Heart left ventricle (tissue), 16 donors: ENCODE measurements at regions not wholly inside any gene's neighbourhood (a gene's known extent, or its start where the extent isn't known, plus 50 kb on each side); places are given as distances from the start of the nearest gene placed in this dataset.

Experiments
- ATAC-seq, 4 donors: fragments of 200-7000 bp; cut with Tn5 transposase; one replicate each; pipeline ENCODE4 v1.9.1; 2020 to 2022; ENCODE audit warnings: moderate library complexity in 4 of 4, mild to moderate bottlenecking in 3 of 4, moderate number of reproducible peaks in 1 of 4
- DNase-seq, 5 donors: peaks; one replicate each; pipeline ENCODE4 v3.0.0-alpha.2; 2020
- H3K27ac ChIP-seq, 12 donors: fragments of 200-600 bp; sonication (generic) in 4 of 12; one replicate each; pipeline versions ENCODE4 v1.5.0 to v1.8.0; 2016 to 2022; ENCODE audit warnings: mild to moderate bottlenecking in 2 of 12
- H3K27me3 ChIP-seq, 9 donors: fragments of 200-600 bp; sonication (generic) in 2 of 9; one replicate each; pipeline versions ENCODE4 v1.5.1 to v1.8.0; 2016 to 2022; ENCODE audit warnings: mild to moderate bottlenecking in 3 of 9
- H3K36me3 ChIP-seq, 9 donors: fragments of 200-600 bp; sonication (generic) in 2 of 9; one replicate each; pipeline versions ENCODE4 v1.5.0 to v1.8.0; 2018 to 2022; ENCODE audit warnings: mild to moderate bottlenecking in 2 of 9
- H3K4me1 ChIP-seq, 12 donors: fragments of 200-600 bp; sonication (generic) in 4 of 12; one replicate each; pipeline versions ENCODE4 v1.5.0 to v1.8.0; 2016 to 2022; ENCODE audit warnings: mild to moderate bottlenecking in 3 of 12
- H3K4me3 ChIP-seq, 12 donors: fragments of 200-600 bp; sonication (generic) in 4 of 12; one replicate each; pipeline versions ENCODE4 v1.5.0 to v1.8.0; 2017 to 2022; ENCODE audit warnings: mild to moderate bottlenecking in 9 of 12, moderate library complexity in 4 of 12
- H3K9me3 ChIP-seq, 12 donors: fragments of 200-600 bp; sonication (generic) in 4 of 12; one replicate each; pipeline versions ENCODE4 v1.5.0 to v1.8.0; 2016 to 2022; ENCODE audit warnings: mild to moderate bottlenecking in 1 of 12
- CTCF ChIP-seq, 12 donors: fragments of 200-600 bp; sonication (generic) in 4 of 12; IDR thresholded peaks; one replicate each; pipeline versions ENCODE4 v1.5.0 to v1.8.0; 2018 to 2022; ENCODE audit warnings: antibody characterized with exemption in 12 of 12, mild to moderate bottlenecking in 5 of 12
- POLR2A ChIP-seq, 2 donors: fragments of 450-650 bp; IDR thresholded peaks; one replicate each; pipeline ENCODE4 v1.6.1; 2017; ENCODE audit warnings: antibody characterized with exemption in 2 of 2, mild to moderate bottlenecking in 2 of 2, moderate library complexity in 2 of 2
- WGBS, 4 donors: extraction: QIAGEN DNeasy Blood & Tissue Kit in 2 of 4; methylation state at CpG; one replicate each; pipeline versions ENCODE4 v1.1.5 to v1.1.7; 2013 to 2018; 5-methylcytosine and 5-hydroxymethylcytosine counted together
- intact Hi-C, 10 donors: fragments of 100-400 bp; cut with DNase I; formaldehyde crosslinking; loops; one replicate each; pipeline versions ENCODE4 v1.11.1 to v1.14.2; 2022
- donor health status: ischemic (EF 13 %, LVEDD 7.1; RV severe dilation, severe dysfunction).
- donor health status: healthy with polysubstance abuse.
- donor health status: DM: no; HTN: yes; CAD: no.
- donor health status: DM: no; HTN: no; CAD: no.
- donor health status: ischemic (EF 25% LVEDD 6.9; RV normal size, moderate dysfunction).
- donor health status: ischemic (EF 25% LVEDD 5.7; RV mildly dilated, moderate dysfunction).
- donor health status: healthy.
- donor health status: DM: yes; HTN: yes; CAD: no.
- donor health status: ischemic (EF 35%, LVEDD 5.7; RV mildly dilated, moderate dysfunction).
- donor health status: nonischemic (EF 11% LVEDD 7.7; RV severe dilation, severe dysfunction).
- donor health status: DM: yes; HTN: yes; CAD: no.
- donor health status: PGD.
- donor health status: ischemic (EF 29% LVEDD 5.4; RV normal size, mild dysfunction).
- donor health status: nonischemic (EF 23%, LVEDD 6.1; RV moderate dilation, normal function).

- Histone ChIP-seq H3K27ac (no peak overlapping the region), H3K27me3 (no peaks in the 10 kb centered on the region), H3K4me1 (no peaks in the 10 kb centered on the region), H3K4me3 (no peak overlapping the region), H3K36me3 (no peaks in the 10 kb centered on the region), H3K9me3 (no peaks in the 10 kb centered on the region)
- DNase-seq (no peak), ATAC-seq (no peak)
- TF ChIP-seq POLR2A (IDR thresholded peaks at IDR 0.05): no peak
- no peak for TF ChIP-seq CTCF (IDR thresholded peaks at IDR 0.05)
- intact Hi-C loops: no loop called here
- 93 to 99% (median 96%) methylated on average over 3 of the region's 3 CpGs for WGBS, 4 donors
These were observed 101.6 kb upstream of the SOX4 start for GRCh38 chr6:21491955-21492354.

- Histone ChIP-seq H3K9me3 (no peaks in the 10 kb centered on the region), H3K27ac (no peak overlapping the region), H3K27me3 (no peaks in the 10 kb centered on the region), H3K36me3 (no peaks in the 10 kb centered on the region), H3K4me3 (no peak overlapping the region), H3K4me1 (no peaks in the 10 kb centered on the region)
- intact Hi-C loops: no loop called here
- TF ChIP-seq CTCF (IDR thresholded peaks at IDR 0.05) (no peak), POLR2A (IDR thresholded peaks at IDR 0.05) (no peak)
- WGBS, 4 donors: 85 to 90% (median 87%) methylated on average over 8 of the region's 8 CpGs
- ATAC-seq (no peak), DNase-seq (no peak)
These were observed 99.0 kb upstream of the SOX4 start for GRCh38 chr6:21494505-21494904.

- peaks cover 0 to 4% (median 0%) of the 10 kb centered on the region in 12 donors for H3K4me1 ChIP-seq
- WGBS, 4 donors: 63 to 69% (median 69%) methylated on average over 3 of the region's 3 CpGs
- H3K36me3 ChIP-seq: no peaks in the 10 kb centered on the region
- H3K27me3 ChIP-seq: no peaks in the 10 kb centered on the region
- TF ChIP-seq POLR2A (IDR thresholded peaks at IDR 0.05) (no peak), CTCF (IDR thresholded peaks at IDR 0.05) (no peak)
- no peak overlapping the region for H3K27ac ChIP-seq
- no peak overlapping the region for H3K4me3 ChIP-seq
- intact Hi-C loops: no loop called here
- ATAC-seq: no peak
- H3K9me3 ChIP-seq: no peaks in the 10 kb centered on the region
- no peak for DNase-seq
These were observed 97.4 kb upstream of the SOX4 start for GRCh38 chr6:21496196-21496595.

GRCh38 chr6:21496706-21497105, 96.8 kb upstream of the SOX4 start:
- TF ChIP-seq CTCF (IDR thresholded peaks at IDR 0.05): no peak
- TF ChIP-seq POLR2A (IDR thresholded peaks at IDR 0.05): no peak
- H3K4me3 ChIP-seq: no peak overlapping the region
- H3K4me1 ChIP-seq: peaks cover 0 to 4% (median 0%) of the 10 kb centered on the region in 12 donors
- DNase-seq (no peak), ATAC-seq (no peak)
- H3K36me3 ChIP-seq: no peaks in the 10 kb centered on the region
- no peaks in the 10 kb centered on the region for H3K9me3 ChIP-seq
- WGBS, 4 donors: 66 to 86% (median 77%) methylated on average over 2 of the region's 2 CpGs
- no peak overlapping the region for H3K27ac ChIP-seq
- no peaks in the 10 kb centered on the region for H3K27me3 ChIP-seq
- intact Hi-C loops: no loop called here
